ENCODE measurements at regions not wholly inside any gene's neighbourhood (a gene's known extent, or its start where the extent isn't known, plus 50 kb on each side); places are given as distances from the start of the nearest gene placed in this dataset.

GRCh38 chr12:19054035-19054434 lies 75.5 kb upstream of the PLEKHA5 start:
- TF ChIP-seq CTCF (IDR thresholded peaks at IDR 0.05 in 2 of 3, conservative IDR thresholded peaks at IDR 0.05 in 1 of 3; ENCODE audit: control insufficient read depth in 2 of 3, extremely low read depth in 1 of 3, insufficient read depth in 1 of 3, low read depth in 3 of 3, low read length in 3 of 3) (no peak), NR2C1 (IDR thresholded peaks at IDR 0.05) (no peak), CHD1 (IDR thresholded peaks at IDR 0.05; ENCODE audit: low read depth, low read length) (no peak), EP300 (IDR thresholded peaks at IDR 0.05; ENCODE audit: borderline replicate concordance in 1 of 2, control insufficient read depth in 1 of 2, low read depth in 2 of 2, low read length in 2 of 2) (no peak), E2F8 (IDR thresholded peaks at IDR 0.05; ENCODE audit: low read depth, partially characterized antibody) (no peak), BRCA1 (IDR thresholded peaks at IDR 0.05; ENCODE audit: low read depth, low read length) (no peak), ZNF384 (IDR thresholded peaks at IDR 0.05; ENCODE audit: borderline replicate concordance, low read depth, low read length) (no peak), TCF12 (IDR thresholded peaks at IDR 0.05; ENCODE audit: low read depth, low read length) (no peak), POLR2A (IDR thresholded peaks at IDR 0.05; ENCODE audit: low read depth, low read length) (no peak), REST (IDR thresholded peaks at IDR 0.05; ENCODE audit: low read depth, low read length) (no peak), ZNF24 (IDR thresholded peaks at IDR 0.05) (no peak), EZH2 (IDR thresholded peaks at IDR 0.05; ENCODE audit: borderline replicate concordance, control insufficient read depth, low read depth, low read length) (no peak), RFX5 (IDR thresholded peaks at IDR 0.05; ENCODE audit: low read depth, low read length) (no peak)
- TF ChIP-seq, protein P1, sequence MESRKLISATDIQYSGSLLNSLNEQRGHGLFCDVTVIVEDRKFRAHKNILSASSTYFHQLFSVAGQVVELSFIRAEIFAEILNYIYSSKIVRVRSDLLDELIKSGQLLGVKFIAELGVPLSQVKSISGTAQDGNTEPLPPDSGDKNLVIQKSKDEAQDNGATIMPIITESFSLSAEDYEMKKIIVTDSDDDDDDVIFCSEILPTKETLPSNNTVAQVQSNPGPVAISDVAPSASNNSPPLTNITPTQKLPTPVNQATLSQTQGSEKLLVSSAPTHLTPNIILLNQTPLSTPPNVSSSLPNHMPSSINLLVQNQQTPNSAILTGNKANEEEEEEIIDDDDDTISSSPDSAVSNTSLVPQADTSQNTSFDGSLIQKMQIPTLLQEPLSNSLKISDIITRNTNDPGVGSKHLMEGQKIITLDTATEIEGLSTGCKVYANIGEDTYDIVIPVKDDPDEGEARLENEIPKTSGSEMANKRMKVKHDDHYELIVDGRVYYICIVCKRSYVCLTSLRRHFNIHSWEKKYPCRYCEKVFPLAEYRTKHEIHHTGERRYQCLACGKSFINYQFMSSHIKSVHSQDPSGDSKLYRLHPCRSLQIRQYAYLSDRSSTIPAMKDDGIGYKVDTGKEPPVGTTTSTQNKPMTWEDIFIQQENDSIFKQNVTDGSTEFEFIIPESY (IDR thresholded peaks at IDR 0.05): no peak

All from GM12878 (cell line).